ENCODE measurements at regions not wholly inside any gene's neighbourhood (a gene's known extent, or its start where the extent isn't known, plus 50 kb on each side); places are given as distances from the start of the nearest gene placed in this dataset.

GRCh38 chr15:97909291-97909891 is 51.1 kb upstream of the ARRDC4 start:
- DNase-seq = peak; percentile 47

All from MV-4-11 (cell line).